ENCODE measurements at regions not wholly inside any gene's neighbourhood (a gene's known extent, or its start where the extent isn't known, plus 50 kb on each side); places are given as distances from the start of the nearest gene placed in this dataset.
"Not testable (repeated sequence)": the region's sequence is repeated elsewhere in the genome, so short reads cannot be mapped to it uniquely, and the experiment has no call there.

DNA sequence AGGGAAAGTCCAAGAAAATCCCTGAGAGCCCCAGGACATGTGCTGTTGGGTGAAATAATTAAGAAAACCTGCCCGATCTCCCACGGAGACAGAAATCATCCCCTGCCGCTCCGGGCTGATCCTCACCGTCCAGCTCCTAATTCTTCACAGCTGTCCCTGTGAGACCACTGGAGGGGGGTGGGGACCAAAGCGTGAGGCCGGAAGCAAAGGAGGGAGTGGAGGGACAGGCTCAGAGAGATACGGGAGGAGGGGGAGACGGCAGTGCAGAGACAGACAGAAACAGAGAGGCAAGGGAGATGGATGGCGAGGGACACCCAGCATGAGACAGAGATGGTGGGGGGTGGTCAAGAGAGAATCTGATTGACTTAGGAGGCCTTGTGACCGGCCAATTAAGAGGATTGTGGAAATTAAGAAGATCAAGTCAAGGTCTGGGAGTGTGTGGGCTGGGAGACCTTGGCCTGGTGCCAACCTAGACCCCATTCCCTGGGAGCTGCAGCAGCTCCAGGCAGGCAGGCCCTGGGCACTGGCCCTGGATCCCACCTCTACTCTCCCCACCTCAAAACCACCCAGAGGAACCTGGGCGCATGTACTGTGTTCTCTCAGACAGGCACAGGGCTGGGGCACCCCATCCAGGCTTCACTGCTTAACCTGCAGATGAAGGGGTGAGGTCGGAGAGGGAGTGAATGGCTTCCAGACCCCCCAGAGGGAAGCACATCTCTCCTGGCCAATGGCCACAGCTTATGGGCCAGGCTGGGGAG is 113.2 kb upstream of the ALDH1A3 start:
- DNase-seq (ENCODE audit: low read depth): no peak

DNA sequence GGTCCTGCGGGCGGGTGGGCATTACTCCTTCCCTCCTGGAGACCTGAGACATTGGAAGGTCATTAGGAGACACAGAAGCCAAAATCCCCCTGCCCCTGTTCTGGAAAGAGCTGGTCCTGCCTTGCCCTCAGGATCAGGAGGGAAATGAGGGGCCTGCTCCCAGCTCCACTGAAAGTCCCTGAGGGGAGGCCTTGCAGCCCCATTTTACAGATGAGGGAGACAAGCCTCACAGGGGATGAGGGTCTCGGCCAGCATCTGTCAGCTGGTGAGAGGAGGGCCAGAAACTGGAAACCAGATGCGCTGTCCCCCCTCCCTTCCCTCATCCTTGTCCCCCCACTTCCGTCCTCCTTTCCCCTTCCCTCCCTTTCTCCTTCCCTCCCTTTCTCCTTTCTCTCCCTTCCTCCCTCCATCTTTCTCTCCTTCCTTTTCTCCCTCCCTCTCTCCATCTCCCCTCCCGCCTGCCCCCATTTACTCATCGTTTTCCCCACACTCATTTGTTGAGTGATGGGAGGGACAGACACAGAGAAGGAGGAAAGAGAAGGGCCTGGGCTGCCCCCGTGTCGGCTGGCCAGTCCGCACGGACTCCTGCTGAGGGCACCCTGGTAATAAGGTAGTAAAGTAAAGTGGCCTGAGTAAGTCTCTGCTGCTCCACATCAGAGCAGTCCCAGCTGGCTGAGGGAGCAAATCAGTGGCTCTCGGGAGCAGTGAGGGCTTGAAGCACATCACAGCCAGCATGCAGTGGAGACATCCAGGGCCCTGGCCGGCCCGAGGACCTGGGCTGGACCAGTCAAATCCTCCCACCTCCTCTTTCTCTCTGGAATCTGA is 112.4 kb upstream of the ALDH1A3 start:
- DNase-seq (ENCODE audit: low read depth): no peak

- no peak for DNase-seq (ENCODE audit: low read depth)
These were observed 111.1 kb upstream of the ALDH1A3 start for GRCh38 chr15:100768501-100768931.

- DNase-seq (ENCODE audit: low read depth): no peak
These were observed 110.3 kb upstream of the ALDH1A3 start for GRCh38 chr15:100769043-100769974.

DNA sequence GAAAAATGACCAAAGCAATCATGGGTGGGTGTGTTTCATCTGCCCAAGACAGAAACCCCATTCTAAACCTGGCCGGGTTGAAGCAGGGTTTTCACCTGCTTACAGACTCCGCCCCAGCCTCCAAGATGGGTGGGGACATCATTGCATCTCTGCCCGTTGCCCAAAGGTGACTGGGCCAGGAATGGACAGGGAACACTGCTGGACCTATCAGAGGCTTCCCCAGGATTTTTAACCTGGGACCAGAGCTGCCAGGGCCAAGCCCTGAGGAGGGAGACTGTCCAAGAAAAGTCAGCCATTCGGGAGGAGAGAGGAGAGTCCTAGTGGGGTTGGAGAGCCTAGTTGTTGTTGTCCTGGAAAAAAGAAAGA is 109.7 kb upstream of the ALDH1A3 start:
- DNase-seq (ENCODE audit: low read depth): no peak

DNA sequence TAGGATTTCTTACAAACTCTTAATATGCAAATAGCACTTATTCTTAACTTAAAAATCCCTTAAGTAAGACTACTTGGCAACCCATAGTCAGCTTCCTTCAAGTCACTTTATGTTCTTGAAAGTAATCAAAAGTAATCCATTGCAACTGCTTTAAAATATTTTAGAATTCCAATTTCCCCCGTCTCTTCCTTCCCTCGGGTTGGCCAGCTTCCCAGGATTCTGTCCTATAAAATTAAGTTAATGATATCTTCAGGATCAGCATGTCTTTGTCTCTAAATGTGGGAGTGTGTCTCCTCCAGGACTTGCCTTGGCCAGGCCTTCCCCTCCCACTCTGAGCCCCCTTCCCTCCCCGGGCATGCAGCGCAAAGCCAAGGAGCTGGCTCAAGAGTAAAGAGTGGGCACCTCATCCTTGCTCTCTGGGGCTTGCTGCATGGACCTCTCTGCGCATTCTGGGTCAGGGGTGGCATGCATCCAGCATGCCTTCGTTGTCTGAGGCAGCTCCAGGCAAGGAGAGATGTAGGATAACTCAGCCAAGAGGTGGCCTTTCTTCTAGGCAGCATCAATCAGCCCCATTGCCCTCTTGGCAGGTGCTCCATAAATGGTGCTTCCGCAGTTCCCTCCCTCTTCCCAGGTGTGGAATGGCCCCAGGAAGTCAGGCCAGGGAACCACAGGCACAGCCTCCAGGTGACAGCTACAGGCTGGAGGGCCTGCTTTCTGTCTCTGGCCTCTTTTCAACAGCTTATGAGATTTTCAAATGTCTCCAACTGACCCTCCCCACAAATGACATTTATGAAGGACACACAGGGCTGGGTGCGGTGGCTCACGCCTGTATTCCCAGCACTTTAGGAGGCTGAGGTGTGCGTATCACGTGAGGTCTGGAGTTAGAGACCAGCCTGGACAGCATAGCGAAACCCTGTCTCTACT is 108.7 kb upstream of the ALDH1A3 start:
- DNase-seq (ENCODE audit: low read depth): no peak

- DNase-seq (ENCODE audit: low read depth): peak; percentile 13
These were observed 107.9 kb upstream of the ALDH1A3 start for GRCh38 chr15:100771746-100772145.

DNA sequence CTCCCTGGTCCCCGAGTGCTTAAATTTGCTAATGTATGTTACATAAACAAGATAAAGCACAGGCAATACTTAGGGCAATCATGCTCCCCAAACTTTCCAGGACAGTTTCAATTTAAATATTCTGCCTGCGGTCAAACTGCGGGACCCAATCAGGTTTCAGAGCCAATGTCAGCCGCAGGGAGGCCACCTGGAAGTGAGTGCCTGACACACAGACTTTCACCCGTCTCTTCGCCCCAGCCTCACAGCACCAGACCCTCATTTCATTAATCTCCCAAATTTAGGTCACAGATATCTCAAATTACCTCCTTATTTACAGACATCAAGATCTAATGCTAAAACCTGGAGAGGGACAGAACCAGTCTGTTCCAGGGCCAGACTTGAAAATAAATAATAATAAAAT is 107.2 kb upstream of the ALDH1A3 start:
- DNase-seq (ENCODE audit: low read depth): no peak

- DNase-seq (ENCODE audit: low read depth): no peak
These were observed 106.6 kb upstream of the ALDH1A3 start for GRCh38 chr15:100772892-100773520.

DNA sequence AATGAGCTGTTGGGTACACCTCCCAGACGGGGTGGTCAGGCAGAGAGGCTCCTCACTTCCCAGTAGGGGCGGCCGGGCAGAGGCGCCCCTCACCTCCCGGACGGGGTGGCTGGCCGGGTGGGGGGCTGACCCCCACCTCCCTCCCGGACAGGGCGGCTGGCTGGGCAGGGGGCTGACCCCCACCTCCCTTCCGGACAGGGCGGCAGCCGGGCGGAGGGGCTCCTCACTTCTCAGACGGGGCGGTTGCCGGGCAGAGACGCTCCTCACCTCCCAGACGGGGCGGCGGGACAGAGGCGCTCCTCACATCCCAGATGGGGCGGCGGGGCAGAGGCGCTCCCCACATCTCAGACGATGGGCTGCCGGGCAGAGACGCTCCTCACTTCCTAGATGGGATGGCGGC is 105.6 kb upstream of the ALDH1A3 start:
- DNase-seq (ENCODE audit: low read depth): not testable (repeated sequence)

DNA sequence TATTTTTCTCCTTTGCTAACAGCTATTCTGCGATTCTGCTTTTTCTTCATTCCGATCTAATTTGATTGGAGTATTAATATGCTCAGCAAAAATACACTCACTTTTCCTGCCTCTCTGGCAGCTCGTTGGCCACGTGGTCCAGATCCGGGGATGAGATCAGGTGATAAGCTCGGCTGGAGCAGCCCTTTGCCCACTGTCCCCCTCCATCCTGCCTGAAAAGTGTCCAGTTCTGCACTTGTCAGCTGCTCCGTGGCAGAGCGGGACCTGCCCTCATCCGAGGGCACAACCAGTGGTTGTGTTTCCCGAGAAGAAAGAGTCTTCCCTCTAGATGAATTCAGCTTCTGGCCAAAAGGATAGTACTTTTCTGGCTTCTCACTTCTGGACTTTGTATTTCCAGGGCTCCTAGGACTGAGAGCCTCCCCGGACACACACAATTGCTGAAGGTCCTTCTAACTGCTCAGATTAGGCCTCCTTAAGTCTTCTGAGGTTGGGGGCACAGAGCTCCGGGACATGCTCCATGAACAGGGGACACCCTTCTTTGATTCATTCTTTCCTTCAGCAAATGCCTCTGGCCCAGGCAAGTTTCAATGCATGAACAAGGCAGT is 103.9 kb upstream of the ALDH1A3 start:
- DNase-seq (ENCODE audit: low read depth): no peak

DNA sequence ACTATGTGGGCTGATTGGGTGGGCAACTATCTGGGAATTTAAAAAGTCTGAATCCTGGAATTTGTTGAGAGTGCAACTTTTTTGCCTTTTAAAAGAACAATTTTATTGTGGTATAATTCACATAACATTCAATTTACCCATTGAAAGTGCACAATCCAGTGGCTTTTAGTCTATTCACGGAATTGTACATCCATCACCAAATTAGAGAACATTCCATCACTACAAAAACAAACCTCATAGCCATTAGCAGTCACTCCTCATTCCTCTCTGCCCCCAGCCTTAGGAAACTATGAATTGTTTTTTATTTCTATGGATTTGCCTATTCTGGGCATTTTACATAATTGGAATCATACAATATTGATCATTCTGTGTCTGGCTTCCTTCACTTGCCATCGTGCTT is 101.8 kb upstream of the ALDH1A3 start:
- DNase-seq (ENCODE audit: low read depth): no peak

- no peak for DNase-seq (ENCODE audit: low read depth)
These were observed 100.8 kb upstream of the ALDH1A3 start for GRCh38 chr15:100778831-100779288.

DNA sequence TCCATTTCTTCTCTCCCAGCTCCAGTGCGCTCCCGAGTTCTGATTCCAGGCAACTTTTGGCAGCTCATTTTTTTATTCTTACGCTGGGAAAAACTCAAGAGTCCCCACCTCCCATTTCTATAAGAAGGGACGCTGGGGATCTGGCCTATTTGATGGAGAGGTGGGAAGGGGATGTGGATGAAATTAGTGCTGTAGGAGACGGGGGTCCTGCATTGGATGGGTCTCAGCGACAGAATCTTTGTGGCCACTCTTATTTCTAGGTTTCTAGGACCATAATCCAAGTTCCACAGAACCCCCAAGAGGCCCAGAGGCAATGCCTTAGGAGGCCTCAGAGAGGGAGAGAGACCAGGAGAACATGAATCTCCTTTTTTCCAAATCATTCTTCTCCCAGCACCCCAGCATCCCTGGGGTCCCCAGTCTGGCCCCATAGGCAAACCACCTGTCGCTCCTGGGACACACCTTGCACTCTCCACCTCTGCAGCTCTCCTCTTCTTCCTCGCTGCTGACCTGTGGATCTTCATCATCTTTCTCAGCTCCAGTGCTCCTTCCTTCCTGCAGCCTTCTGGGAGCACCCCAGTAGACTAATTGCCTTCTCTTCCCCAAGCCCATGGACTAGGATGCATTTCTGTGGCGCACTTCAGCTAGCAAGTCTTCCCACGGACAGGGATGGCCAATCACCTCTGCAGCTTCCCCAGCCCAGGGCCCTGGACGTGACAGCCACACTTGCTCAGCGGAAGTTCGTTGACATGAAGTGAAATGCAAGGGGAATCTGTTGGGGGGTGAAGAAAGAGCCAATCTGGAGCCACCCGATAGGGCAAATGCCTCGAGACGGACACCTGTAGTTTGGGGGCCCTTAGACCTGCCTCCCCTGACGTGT is 100.1 kb upstream of the ALDH1A3 start:
- no peak for DNase-seq (ENCODE audit: low read depth)

GRCh38 chr15:100780208-100780800 is 99.3 kb upstream of the ALDH1A3 start:
- no peak for DNase-seq (ENCODE audit: low read depth)

DNA sequence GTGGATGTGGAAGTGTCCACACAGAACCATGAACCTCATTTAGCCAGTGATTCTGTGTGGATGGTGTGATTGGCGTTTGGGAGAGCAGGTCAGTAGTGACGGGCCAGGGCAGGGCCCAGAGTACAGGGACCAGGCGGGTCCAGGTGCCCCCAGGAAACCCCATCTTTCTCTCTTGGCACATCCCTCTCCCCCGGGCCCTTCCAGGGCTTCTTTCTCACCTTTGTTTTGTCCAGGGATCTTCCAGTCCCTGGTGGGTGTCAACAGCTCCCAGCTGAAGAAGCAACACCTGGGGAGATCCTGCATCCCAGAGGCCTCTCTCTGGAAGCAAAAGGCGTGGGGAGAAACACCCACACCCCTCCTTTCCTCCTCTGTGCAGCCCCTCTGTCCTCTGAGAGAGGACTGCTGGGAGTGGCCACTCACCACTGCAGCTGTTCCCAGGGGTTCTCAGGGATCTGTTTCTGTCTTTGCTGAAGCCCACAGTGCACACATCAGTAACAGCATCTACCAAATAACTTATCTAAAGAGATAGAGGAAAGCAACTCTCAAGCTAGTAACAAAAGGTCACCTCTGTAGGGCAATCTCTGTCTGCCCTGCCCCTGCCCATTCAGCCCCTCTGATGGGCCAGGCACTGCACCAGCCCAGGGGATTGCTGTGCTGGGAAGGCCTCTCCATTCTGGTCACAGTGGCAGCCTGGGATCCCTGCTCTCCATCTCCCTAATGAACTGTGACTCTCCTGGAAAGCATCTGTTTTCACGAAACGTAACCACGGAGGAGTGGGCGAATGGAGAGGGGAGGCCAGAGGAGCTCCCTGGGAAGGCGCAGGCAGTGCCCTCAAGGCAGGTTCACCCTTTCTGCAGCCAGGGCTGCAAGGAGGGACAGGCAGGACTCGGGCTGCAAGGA is 98.3 kb upstream of the ALDH1A3 start:
- DNase-seq (ENCODE audit: low read depth): no peak

- DNase-seq (ENCODE audit: low read depth): no peak
These were observed 97.6 kb upstream of the ALDH1A3 start for GRCh38 chr15:100781961-100782530.
